Skin epidermis (tissue), 12 donors: ENCODE measurements at regions not wholly inside any gene's neighbourhood (a gene's known extent, or its start where the extent isn't known, plus 50 kb on each side); places are given as distances from the start of the nearest gene placed in this dataset.
A peak's percentile ranks its signal among the peaks of the same experiment; 100 is the strongest.
"Not testable (repeated sequence)": the region's sequence is repeated elsewhere in the genome, so short reads cannot be mapped to it uniquely, and the experiment has no call there.

Source experiments
- H3K27ac ChIP-seq, 21 experiments: fragments of 200-600 bp; sonication (generic) in 11 of 21; one replicate each; pipeline ENCODE4 v1.5.0; 2020; ENCODE audit warnings: mild to moderate bottlenecking in 3 of 21, inconsistent platforms in 2 of 21, moderate library complexity in 2 of 21
- H3K4me3 ChIP-seq, 7 experiments: fragments of 200-600 bp; sonication (generic) in 2 of 7; one replicate each; pipeline ENCODE4 v1.5.0; 2020; ENCODE audit warnings: inconsistent platforms in 2 of 7, mild to moderate bottlenecking in 2 of 7, moderate library complexity in 1 of 7

DNA sequence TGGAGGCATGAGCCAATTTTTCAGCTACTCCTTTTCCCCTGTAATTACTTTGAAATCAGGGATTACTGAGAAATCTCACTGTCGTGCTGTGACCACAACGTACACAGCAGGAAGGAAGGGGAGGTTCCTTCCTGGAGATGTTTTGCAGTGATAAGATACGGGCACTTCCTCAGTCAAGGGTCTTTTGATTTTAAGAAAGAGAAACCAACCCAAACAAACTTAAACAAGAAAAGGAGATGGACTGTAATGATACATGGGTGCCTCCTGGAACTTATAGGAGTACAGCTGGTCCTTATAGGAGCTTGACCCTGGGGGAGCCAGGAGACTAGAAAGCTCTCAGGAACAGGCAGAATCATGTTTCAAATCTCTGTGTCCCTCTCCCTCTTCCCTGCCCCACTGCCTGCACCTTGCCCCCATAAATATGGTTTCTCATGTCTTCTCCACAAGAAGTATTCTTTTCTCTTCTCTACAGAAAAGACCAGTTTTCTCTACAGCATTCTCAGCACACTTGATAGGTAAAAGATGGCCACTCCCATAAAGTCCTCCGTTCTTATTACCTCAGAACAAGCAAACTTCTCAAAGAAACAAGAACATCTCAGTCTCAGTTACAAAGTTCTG is 281.1 kb upstream of the AMIGO2 start:
- H3K27ac ChIP-seq: peak overlapping the region in 20 of 21 experiments; percentile 11 to 91 (median 72)
- peak overlapping the region in 2 of 7 experiments; percentile 2 to 17 for H3K4me3 ChIP-seq

DNA sequence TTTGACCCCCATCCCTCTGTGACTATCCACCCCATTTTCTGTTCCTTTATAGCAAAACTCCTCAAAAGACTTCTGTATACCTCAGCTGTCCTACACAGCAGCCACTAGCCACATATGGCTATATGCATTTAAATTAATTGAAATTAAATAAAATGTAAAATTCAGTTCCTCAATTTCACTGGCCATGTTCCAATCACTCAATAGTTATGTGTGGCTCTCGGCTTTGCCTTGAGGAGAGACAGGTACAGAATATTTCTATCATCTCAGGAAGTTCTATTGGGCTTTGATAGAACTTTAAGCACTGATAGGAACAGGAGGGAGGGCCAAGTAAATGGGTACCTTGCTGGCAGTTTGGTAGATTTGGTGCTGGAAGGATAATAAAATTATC is 280.3 kb upstream of the AMIGO2 start:
- peak overlapping the region in 1 of 7 experiments; percentile 17 for H3K4me3 ChIP-seq
- peak overlapping the region in 14 of 21 experiments; percentile 45 to 91 (median 81) for H3K27ac ChIP-seq

DNA sequence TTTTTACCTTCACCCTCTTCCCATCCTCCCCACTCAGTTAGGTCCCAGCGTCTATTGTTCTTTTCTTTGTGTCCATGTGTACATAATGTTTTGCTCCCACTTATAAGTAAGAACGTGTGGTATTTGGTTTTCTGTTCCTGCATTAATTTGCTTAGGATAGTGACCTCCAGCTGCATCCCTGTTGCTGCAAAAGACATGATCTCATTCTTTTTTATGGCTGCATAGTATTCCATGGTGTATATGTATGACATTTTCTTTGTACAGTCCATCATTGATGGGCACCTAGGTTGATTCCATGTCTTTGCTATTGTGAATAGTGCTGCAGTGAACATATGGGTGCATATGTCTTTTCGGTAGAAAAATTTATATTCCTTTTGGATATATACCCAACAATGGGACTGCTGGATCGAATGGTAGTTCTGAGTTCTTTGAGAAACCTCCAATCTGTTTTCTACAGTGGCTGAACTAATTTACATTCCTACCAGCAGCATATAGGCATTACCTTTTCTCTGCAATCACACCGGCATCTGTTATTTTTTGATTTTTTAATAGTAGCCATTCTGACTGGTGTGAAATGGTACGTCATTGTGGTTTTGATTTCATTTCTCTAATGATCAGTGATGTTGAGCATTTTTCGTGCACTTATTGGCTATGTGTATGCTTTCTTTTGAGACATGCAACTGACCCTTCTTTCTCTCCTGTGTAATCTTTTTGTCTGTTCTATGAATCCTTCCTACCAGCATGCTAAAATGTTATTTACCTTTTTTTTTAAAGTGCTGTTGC is 279.7 kb upstream of the AMIGO2 start:
- no peak overlapping the region for H3K4me3 ChIP-seq
- peak overlapping the region in 14 of 21 experiments; percentile 45 to 91 (median 81) for H3K27ac ChIP-seq

DNA sequence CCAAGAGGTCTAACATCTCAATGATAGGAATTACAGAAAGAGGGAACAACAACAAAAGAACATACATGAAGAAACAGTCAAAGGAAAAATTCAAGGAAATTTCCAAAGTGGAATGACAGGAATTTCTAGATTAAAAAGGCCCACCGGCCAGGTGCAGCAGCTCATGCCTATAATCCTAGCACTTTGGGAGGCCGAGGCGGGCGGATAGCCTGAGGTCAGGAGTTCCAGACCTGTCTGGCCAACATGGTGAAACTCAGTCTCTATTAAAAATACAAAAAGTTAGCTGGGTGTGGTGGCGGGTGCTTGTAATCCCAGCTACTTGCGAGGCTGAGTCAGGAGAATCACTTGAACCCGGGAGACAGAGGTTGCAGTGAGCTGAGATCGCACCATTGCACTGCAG is 277.2 kb upstream of the AMIGO2 start:
- not testable (repeated sequence) for H3K4me3 ChIP-seq
- H3K27ac ChIP-seq: peak overlapping the region in 8 of 21 experiments; percentile 42 to 76 (median 70)

DNA sequence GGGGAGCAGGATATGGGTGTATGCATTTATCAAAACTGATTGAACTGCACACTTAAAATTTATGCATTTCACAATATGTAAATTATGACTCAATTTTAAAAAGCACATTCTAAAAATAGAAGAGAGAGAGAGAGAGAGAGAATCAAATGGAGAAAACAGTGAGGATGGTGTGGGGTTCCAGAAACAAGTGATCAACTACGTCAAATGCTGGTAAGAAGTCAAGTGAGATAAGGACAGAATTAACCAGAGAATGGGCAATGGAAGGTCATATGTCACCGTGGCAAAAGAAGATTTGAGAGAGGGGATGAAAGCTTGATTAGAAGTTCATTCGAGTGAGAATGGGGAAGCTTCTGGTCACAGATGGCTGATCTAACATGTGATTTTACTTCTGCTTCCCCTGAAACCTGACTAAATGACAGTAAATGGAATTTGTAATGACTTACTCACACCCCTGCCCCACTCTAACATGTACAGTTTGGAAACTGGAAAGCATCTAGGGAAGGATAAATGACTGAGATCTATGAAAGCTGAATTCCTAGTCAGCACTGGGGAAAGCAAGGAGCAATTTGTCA is 276.5 kb upstream of the AMIGO2 start:
- Histone ChIP-seq H3K27ac (peak overlapping the region in 11 of 21 experiments; percentile 1 to 76 (median 60)), H3K4me3 (no peak overlapping the region)

DNA sequence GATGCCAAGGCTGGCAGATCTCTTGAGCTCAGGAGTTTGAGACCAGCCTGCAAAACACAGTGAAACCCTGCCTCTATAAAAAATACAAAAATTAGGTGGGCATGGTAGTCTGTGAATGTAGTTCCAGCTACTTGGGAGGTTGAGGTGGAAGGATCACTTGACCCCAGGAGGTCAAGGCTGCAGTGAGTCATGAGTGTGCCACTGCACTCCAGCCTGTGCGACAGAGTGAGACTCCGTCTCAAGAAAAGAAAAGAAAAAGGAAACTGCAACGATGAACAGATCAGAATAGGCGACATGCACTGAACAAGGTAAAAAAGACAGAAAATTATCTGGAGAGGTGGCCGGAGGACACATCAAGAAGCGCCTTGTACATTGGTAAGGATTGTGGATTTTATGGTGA is 273.7 kb upstream of the AMIGO2 start:
- peak overlapping the region in 1 of 21 experiments; percentile 37 for H3K27ac ChIP-seq
- no peak overlapping the region for H3K4me3 ChIP-seq

DNA sequence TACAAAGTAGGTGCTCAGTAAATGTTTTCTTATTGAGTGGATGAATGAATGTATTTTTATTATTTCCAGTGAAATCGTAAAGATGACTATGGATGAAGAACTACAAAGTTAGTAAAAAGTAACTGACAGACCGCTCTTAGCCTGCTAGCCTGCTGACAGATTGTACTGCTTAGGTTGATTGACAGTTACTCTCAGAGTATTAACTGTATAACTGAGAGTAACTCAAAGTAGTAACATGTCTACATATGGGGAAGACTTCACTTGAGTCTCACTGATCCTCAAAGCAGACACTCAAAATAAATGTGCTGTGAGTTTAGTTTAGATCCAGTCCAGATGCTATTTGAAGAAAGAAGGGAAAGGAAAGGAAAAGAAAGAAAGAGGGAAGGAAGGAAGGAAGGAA is 272.3 kb upstream of the AMIGO2 start:
- Histone ChIP-seq H3K4me3 (no peak overlapping the region), H3K27ac (no peak overlapping the region)

DNA sequence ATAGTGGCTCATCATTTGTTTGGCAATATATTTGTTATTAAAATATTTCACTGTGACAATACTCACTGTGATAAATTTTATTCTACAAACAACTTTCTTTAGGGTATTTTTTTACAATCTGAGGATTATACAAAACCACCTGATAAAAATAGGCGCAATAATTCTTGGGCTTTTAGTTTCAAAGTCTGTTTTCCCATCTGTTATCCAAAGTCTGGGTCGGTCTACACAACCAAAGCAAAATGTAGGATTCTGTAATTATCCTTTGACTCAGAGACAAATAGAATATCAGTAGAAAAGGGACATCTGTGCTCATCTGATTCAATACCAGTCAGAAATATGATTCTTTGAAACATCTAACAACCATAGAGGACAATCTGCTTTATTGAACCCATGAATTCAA is 271.8 kb upstream of the AMIGO2 start:
- Histone ChIP-seq H3K4me3 (no peak overlapping the region), H3K27ac (no peak overlapping the region)

DNA sequence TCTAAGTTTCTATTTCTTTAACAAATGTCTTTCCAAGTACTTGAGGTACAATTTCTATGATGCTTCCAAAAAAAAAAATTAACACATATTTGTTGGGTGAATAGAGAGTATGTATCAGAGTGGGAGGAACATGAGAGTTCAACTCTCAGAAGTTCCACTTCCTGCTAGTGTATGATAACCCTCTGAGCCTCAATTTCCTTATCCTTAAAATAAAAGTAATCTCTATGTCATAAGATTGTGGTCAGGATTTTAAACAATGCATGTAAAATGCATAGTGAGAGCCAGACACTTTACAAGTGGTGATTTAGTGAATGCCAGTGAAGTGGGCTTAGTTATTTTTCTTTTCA is 270.3 kb upstream of the AMIGO2 start:
- peak overlapping the region in 2 of 21 experiments; percentile 26 to 49 for H3K27ac ChIP-seq

DNA sequence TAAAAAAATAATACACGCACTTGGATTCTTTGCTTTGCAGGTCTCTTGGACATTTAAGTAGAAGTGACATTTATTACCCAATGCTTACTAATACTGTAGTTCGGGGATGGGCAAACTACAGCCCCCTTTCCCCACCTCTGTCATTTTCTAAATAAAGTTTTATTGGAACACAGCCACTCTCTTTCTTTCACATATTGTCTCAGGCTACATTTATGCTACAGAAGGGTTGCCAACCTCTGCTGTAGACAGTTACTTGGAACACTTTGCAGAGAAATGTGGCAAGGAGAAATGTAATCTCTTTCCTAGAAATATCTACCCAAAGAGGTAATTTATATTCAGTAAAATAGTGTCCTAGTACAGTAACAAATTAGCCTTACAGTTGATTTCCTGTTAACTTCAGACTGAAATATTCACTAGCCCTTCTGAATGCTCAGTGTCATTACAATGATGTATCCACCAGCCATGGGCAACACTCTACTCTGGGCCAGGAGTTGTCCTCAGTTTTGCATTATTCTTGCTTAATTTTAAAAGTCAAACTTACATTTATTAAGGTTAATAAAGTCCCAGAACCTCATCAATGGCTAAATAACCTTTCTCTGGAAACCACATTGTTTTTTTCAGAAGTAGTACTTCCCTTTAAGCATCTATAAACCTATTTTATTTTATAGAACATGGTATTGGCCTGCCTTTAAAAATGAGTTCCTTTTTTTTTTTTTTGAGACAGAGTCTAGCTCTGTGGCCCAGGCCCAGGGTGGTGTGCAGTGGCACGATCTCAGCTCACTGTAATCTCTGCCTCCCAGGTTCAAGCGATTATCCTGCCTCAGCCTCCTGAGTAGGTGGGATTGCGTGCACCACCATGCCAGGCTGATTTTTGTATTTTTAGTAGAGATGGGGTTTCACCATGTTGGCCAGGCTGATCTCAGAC is 269.6 kb upstream of the AMIGO2 start:
- peak overlapping the region in 1 of 21 experiments; percentile 49 for H3K27ac ChIP-seq

More for the DNA sequence above, 270.3 kb upstream of the AMIGO2 start:
- no peak overlapping the region for H3K4me3 ChIP-seq

DNA sequence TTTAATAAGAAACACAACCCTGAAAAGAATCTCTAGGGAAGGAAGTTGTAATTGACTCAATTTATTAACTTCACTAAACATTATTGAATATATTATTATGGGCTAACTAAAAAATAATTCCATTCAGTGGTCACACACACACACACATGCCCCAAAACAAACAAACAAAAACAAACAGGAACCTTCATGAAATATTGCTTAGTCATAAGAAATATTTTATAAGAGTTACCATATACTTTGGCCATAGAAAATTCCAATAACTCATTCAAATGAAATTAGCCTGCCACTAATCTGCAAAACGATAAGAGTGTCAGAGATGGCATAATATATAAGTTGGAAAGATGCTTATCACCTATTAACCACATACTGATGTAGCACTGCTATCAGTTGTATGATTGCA is 268.4 kb upstream of the AMIGO2 start:
- Histone ChIP-seq H3K4me3 (no peak overlapping the region), H3K27ac (no peak overlapping the region)

More for the DNA sequence above, 269.6 kb upstream of the AMIGO2 start:
- no peak overlapping the region for H3K4me3 ChIP-seq

DNA sequence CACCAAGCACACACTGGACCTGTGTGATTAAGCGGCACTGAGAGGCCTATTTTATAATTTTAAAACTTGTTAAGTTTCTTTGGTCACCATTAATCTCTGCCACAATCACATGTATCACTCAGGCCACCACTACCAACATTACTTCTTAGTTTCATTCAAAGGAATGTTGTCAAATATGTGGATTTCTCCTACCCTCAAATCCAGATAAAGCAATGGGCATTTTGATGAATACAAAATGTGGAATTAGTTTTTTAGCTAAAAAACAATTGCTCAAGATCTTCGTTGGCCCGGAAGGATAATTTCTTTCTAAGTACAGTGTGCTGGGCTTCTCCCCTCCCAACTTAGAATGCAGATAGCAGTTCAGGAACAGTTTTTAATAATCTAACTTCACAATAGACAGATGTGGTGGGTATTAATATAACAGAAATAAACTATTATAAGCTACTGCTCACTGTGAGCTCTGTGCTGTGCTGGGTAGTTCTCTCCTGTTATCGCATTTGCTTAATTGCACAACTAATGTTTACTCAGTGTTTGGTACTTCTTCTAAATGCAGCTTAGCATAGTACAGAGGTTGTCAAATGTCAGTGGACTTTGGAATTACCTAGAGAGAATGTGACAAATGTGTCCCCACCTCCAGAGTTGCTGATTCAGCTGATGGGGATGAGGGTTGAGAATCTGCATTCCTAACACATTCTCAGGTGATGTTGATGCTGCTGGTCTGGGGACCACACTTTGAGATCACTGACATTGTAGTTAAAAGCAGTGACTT is 266.7 kb upstream of the AMIGO2 start:
- H3K27ac ChIP-seq: no peak overlapping the region
- H3K4me3 ChIP-seq: no peak overlapping the region

DNA sequence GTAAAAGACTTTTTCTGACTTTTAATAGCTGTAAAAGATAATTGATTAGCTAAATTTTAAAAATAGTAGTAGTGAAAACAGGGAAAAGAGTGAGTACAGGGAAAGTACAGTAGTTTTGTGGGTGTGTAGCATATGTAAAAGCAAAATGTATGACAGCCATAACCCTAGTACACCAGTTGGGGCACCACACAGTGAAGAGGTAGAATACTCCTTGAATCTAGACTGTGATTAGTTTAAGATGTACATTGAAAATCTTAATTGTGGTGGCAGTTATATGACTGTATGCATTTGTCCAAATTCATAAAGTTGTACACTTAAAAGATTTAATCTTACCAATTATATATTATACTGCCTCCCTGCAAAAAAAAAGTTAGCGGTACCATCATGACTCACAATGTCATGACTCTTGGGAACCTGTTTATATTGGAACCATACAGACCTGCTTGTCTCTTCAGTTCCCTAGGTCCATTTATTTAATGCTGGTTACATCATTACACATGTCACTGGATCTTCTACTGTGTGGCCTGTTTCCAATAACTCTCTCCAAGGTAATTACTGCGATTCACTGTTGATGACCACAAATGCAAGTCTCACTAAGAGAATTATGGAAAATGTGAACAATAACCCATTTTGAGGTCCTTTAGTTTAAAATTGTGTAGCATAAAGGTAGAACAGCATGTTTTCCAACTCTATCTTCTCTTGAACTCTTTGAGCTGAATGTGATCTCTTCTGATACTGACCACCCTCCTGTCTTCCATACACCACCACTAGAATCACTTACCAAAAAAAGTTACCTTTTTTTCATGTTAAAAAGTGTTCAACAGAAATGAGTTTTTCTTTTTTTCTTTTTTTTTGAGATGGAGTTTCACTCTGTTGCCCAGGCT is 264.2 kb upstream of the AMIGO2 start:
- Histone ChIP-seq H3K27ac (no peak overlapping the region), H3K4me3 (no peak overlapping the region)

DNA sequence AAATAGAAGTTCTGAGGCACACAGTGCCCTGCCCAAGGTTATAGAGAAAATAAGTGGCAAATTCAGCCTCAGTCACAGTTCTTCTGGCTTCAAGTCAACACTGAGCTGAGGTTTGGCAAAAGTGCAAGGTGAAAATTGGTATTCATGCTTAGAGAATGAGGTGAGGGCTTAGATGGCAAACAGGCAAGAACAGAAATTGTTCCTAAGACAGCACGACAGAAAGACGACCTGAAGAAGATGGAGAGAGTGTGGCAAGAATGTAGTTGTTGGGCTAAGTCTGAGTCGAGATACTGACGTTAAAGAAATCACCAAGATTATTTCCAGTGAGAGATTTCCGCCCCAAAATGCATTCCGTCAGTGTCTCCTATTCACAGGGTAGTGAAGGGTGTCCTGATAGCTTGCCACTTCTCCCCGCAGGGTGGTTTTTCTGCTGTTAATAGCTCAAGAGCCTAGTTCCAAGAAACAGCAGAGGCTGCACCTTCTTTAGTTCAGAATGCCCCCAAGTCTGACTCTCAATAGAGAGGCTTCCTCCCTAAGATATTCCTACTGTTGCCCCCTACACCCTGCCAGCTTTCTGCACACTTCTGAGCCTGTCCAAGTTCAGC is 260.8 kb upstream of the AMIGO2 start:
- Histone ChIP-seq H3K4me3 (no peak overlapping the region), H3K27ac (no peak overlapping the region)

DNA sequence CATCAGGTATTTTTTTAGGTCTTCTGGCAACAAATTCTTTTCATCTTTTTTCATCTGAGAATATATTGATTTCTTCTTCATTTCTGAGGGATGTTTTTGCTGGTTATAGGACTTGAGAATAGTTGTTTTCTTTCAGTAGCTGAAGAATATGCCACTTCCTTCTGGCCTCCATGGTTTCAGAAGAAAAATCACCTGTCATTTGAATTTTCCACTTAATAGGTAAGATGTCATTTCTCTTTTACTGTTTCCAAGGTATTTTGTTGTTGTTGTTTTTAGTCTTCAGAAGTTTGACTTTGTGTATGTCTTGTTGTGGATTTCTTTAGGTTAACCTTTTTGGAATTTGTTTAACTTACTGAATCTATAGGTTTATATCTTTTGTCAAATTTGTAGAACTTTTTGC is 257.8 kb upstream of the AMIGO2 start:
- no peak overlapping the region for H3K4me3 ChIP-seq
- no peak overlapping the region for H3K27ac ChIP-seq

DNA sequence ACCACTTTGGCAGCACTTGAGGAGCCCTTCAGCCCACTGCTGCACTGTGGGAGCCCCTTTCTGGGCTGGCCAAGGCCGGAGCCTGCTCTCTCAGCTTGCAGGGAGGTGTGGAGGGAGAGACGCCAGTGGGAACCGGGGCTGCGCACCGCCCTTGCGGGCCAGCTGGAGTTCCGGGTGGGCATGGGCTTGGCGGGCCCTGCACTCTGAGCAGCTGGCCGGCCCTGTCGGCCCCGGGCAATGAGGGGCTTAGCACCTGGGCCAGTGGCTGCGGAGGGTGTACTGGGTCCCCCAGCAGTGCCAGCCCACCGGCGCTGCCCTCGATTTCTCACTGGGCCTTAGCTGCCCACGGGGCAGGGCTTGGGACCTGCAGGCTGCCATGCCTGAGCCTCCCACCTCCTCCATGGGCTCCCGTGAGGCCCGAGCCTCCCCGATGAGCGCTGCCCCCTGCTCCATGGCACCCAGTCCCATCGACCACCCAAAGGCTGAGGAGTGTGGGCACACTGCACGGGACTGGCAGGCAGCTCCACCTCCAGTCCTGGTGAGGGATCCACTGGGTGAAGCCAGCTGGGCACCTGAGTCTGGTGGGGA is 253.6 kb upstream of the AMIGO2 start:
- not testable (repeated sequence) for H3K27ac ChIP-seq, H3K4me3 ChIP-seq

DNA sequence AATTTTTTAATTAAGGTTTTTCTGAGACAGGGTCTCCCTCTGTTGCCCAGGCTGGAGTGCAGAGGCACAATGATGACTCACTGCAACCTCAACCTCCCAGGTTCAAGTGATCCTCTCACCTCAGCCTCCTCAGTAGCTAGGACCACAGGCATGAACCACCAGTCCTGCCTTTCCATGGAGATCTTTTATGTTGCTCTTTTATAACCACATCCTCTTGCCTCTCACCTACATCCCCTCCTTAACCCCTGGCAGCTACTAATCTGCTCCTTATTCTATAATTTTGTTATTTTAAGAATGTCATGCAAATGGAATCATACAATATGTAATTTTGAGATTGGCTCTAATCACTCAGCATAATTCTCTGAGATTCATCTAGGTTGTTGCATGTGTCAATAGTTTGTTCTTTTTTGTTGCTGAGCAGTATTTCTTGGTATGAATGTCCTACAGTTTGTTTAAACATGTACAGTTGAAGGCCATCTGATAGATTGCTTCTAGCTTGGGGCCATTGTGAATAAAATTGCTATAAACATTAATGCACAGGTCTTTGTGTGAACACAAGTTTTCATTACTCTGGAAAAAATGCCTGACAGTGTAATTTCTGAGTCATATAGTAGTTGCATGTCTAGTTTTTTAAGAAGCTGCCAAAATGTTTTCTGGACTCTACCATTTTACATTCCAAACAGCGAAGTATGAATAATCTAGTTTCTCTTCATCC is 249.2 kb upstream of the AMIGO2 start:
- no peak overlapping the region for H3K4me3 ChIP-seq

More for the DNA sequence above, 249.2 kb upstream of the AMIGO2 start:
- H3K27ac ChIP-seq: no peak overlapping the region
